ENCODE measurements at regions not wholly inside any gene's neighbourhood (a gene's known extent, or its start where the extent isn't known, plus 50 kb on each side); places are given as distances from the start of the nearest gene placed in this dataset.

DNA sequence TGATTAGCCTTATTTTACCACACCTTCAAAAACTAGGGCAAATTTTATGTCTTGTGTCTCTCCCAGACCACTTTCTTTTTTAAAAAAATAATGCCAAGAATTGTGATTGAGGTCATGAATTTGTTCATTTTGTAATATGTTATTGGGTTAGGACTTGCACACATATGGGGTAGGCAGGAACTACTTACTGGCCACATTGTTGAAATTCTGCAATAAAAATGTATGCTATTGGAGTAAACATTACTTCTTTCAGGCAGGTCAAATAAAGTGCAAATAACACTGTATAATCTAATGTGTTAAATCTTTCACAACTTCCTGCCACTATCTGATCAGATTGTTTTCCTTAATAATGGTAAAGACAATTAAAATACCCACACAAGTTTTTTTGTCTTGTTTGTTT is 166.6 kb upstream of the COL11A1 start:
- TF ChIP-seq, protein P1, sequence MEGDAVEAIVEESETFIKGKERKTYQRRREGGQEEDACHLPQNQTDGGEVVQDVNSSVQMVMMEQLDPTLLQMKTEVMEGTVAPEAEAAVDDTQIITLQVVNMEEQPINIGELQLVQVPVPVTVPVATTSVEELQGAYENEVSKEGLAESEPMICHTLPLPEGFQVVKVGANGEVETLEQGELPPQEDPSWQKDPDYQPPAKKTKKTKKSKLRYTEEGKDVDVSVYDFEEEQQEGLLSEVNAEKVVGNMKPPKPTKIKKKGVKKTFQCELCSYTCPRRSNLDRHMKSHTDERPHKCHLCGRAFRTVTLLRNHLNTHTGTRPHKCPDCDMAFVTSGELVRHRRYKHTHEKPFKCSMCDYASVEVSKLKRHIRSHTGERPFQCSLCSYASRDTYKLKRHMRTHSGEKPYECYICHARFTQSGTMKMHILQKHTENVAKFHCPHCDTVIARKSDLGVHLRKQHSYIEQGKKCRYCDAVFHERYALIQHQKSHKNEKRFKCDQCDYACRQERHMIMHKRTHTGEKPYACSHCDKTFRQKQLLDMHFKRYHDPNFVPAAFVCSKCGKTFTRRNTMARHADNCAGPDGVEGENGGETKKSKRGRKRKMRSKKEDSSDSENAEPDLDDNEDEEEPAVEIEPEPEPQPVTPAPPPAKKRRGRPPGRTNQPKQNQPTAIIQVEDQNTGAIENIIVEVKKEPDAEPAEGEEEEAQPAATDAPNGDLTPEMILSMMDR (IDR thresholded peaks at IDR 0.05 in 2 of 3, conservative IDR thresholded peaks at IDR 0.05 in 1 of 3; ENCODE audit: control insufficient read depth in 2 of 3, extremely low read depth in 1 of 3, insufficient read depth in 1 of 3, low read depth in 3 of 3, low read length in 3 of 3): no peak
- TF ChIP-seq HDGF (IDR thresholded peaks at IDR 0.05) (no peak), ZNF384 (IDR thresholded peaks at IDR 0.05; ENCODE audit: borderline replicate concordance, low read depth, low read length) (no peak), TCF12 (IDR thresholded peaks at IDR 0.05; ENCODE audit: low read depth, low read length) (no peak), EZH2 (IDR thresholded peaks at IDR 0.05; ENCODE audit: borderline replicate concordance, control insufficient read depth, low read depth, low read length) (no peak), EED (IDR thresholded peaks at IDR 0.05; ENCODE audit: low read depth) (no peak), SRF (IDR thresholded peaks at IDR 0.05; ENCODE audit: low read depth in 2 of 2, low read length in 2 of 2) (no peak), BACH1 (IDR thresholded peaks at IDR 0.05; ENCODE audit: borderline replicate concordance) (no peak), SMC3 (IDR thresholded peaks at IDR 0.05; ENCODE audit: borderline replicate concordance, low read length) (no peak), HDAC2 (IDR thresholded peaks at IDR 0.05) (no peak), JUND (IDR thresholded peaks at IDR 0.05; ENCODE audit: low read depth, low read length) (no peak)
- TF ChIP-seq, protein P2, sequence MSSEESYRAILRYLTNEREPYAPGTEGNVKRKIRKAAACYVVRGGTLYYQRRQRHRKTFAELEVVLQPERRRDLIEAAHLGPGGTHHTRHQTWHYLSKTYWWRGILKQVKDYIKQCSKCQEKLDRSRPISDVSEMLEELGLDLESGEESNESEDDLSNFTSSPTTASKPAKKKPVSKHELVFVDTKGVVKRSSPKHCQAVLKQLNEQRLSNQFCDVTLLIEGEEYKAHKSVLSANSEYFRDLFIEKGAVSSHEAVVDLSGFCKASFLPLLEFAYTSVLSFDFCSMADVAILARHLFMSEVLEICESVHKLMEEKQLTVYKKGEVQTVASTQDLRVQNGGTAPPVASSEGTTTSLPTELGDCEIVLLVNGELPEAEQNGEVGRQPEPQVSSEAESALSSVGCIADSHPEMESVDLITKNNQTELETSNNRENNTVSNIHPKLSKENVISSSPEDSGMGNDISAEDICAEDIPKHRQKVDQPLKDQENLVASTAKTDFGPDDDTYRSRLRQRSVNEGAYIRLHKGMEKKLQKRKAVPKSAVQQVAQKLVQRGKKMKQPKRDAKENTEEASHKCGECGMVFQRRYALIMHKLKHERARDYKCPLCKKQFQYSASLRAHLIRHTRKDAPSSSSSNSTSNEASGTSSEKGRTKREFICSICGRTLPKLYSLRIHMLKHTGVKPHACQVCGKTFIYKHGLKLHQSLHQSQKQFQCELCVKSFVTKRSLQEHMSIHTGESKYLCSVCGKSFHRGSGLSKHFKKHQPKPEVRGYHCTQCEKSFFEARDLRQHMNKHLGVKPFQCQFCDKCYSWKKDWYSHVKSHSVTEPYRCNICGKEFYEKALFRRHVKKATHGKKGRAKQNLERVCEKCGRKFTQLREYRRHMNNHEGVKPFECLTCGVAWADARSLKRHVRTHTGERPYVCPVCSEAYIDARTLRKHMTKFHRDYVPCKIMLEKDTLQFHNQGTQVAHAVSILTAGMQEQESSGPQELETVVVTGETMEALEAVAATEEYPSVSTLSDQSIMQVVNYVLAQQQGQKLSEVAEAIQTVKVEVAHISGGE (CRISPR knock-in tag; IDR thresholded peaks at IDR 0.05): no peak
